ENCODE measurements at regions not wholly inside any gene's neighbourhood (a gene's known extent, or its start where the extent isn't known, plus 50 kb on each side); places are given as distances from the start of the nearest gene placed in this dataset.

DNA sequence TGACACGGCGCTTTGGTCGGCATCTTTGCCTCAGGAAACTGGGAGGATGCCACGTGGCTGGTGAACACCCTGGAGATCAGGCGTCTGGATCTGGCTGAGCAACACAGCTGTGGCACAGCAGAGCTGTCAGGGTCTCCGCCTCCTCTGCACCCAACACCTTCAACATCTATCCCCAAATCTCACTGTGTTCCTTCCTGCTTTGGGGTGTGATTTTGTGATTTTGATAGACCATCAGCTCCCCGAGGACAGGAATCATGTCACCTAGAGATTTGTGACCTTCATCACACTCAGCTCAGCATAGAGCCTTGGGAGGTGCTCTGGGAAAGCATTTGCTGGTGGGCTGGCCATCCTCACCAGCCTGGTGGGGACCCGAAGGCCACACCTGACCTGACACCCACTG is 203.7 kb upstream of the FOXQ1 start:
- Histone ChIP-seq H3K4me1 (peaks cover 3% of the 10 kb centered on the region), H3K4me3 (no peak overlapping the region), H3K27ac (replicated peaks) (no peak overlapping the region), H3K36me3 (no peaks in the 10 kb centered on the region), H3K9me3 (replicated peaks) (peaks cover 7% of the 10 kb centered on the region), H3K27me3 (ENCODE audit: low read depth) (peaks cover 69% of the 10 kb centered on the region)
- no peak for DNase-seq
- no peak for TF ChIP-seq CTCF (IDR thresholded peaks at IDR 0.05; ENCODE audit: borderline replicate concordance)
- intact Hi-C loops (cut with micrococcal nuclease) = no loop called here

DNA sequence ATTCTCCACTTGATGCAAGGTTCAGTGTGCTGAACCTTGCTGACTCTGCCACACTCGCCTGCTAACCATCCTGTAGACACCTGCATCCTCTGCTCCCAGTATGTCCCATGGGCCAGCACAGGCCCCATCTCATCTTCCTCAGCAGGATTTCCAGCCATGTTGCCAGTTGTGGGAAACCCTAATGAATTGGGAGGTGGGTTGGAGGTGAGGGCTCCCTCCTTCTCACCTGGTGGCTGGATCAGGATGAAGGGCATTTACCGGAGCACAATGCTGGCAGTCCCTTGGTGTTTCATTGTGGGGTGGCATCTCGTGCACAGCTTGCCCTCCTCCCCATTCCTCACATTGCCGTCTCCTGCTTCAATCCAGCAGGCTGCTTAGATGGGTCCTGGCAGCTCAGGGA is 204.3 kb upstream of the FOXQ1 start:
- Histone ChIP-seq H3K27me3 (ENCODE audit: low read depth) (peaks cover 63% of the 10 kb centered on the region), H3K9me3 (replicated peaks) (peaks cover 7% of the 10 kb centered on the region), H3K4me3 (no peak overlapping the region), H3K4me1 (peaks cover 9% of the 10 kb centered on the region), H3K36me3 (no peaks in the 10 kb centered on the region), H3K27ac (replicated peaks) (no peak overlapping the region)
- DNase-seq = no peak
- intact Hi-C loops (cut with micrococcal nuclease) = no loop called here
- TF ChIP-seq CTCF (IDR thresholded peaks at IDR 0.05; ENCODE audit: borderline replicate concordance) = no peak

DNA sequence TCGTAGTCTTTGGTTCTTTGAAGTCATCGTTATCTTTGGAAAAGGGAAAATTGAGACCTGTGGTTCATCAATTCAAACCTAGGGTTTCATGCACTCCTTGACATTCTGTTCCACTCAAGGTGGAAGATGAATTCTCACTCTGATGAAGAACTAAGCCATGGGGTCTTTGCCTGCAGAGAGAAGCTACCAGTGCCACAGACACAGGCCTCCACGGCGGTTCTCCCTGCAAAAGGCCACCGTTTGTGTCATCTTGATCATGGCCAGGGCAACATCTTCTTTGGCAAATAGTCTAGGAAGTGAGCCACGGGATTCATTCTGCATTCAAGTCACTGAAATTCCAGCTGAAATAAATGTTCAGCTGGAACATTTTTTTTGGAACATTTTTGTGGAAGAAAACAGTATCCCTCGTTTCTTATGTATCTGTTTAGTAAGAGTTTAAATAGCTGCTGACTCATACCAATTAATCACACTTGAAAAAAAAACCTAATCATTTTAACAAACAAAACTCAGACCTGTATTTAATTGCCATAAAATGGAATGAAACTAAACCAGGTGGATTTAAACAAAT is 206.0 kb upstream of the FOXQ1 start:
- Histone ChIP-seq H3K4me1 (peaks cover 10% of the 10 kb centered on the region), H3K36me3 (no peaks in the 10 kb centered on the region), H3K27me3 (ENCODE audit: low read depth) (peaks cover 62% of the 10 kb centered on the region), H3K27ac (replicated peaks) (no peak overlapping the region), H3K9me3 (replicated peaks) (peaks cover 7% of the 10 kb centered on the region), H3K4me3 (no peak overlapping the region)
- intact Hi-C loops (cut with micrococcal nuclease) = no loop called here
- no peak for TF ChIP-seq CTCF (IDR thresholded peaks at IDR 0.05; ENCODE audit: borderline replicate concordance)
- DNase-seq = no peak

GRCh38 chr6:1104988-1105670 is 206.8 kb upstream of the FOXQ1 start:
- DNase-seq = no peak
- H3K9me3 ChIP-seq (replicated peaks) = peaks cover 7% of the 10 kb centered on the region
- H3K27ac ChIP-seq (replicated peaks) = no peak overlapping the region
- intact Hi-C loops (cut with micrococcal nuclease) = no loop called here
- H3K4me1 ChIP-seq = peaks cover 10% of the 10 kb centered on the region
- TF ChIP-seq CTCF (IDR thresholded peaks at IDR 0.05; ENCODE audit: borderline replicate concordance) = no peak
- no peaks in the 10 kb centered on the region for H3K36me3 ChIP-seq
- no peak overlapping the region for H3K4me3 ChIP-seq
- peaks cover 66% of the 10 kb centered on the region for H3K27me3 ChIP-seq (ENCODE audit: low read depth)

DNA sequence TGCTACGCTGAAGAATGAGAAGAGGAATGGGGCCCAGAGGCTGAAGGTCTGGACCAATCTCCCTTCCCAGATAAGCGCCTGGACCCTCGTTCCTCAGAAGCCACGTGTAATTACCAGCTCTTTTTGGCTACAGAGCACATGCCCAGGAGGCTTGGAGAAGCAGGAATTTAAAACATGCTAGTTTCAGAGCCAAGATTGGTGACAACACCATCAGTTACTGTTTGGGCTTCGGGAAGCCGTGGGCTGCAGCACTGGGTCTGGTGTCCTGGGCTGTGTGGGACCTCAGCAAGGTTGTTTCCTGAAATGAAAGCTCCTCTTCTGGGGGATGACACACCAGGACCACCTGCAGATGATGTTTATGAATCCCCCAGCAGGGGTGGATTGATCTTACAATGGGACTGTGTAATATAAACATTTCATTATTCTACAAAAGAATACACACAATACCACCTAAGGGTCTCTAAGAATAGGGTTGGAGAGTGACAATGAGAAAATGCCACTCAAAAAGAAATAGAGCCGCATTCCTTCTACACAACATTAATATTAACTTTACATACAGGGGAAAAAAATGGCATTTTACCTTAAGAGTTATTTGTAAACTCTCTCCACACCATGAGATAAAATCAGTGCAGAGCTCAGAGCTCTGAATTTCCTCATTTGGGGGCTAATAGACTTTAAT is 207.8 kb upstream of the FOXQ1 start:
- Histone ChIP-seq H3K36me3 (no peaks in the 10 kb centered on the region), H3K4me1 (peaks cover 10% of the 10 kb centered on the region), H3K27me3 (ENCODE audit: low read depth) (peaks cover 75% of the 10 kb centered on the region), H3K9me3 (replicated peaks) (peaks cover 7% of the 10 kb centered on the region), H3K4me3 (no peak overlapping the region), H3K27ac (replicated peaks) (no peak overlapping the region)
- intact Hi-C loops (cut with micrococcal nuclease) = no loop called here
- DNase-seq = no peak
- no peak for TF ChIP-seq CTCF (IDR thresholded peaks at IDR 0.05; ENCODE audit: borderline replicate concordance)

Data from left ventricle myocardium inferior (tissue), 1 donor.